Right lobe of liver (tissue), 4 donors: ENCODE measurements at regions not wholly inside any gene's neighbourhood (a gene's known extent, or its start where the extent isn't known, plus 50 kb on each side); places are given as distances from the start of the nearest gene placed in this dataset.

ENCODE experiments used
- CTCF ChIP-seq, 4 donors: fragments of 200-600 bp in 3 of 4; fragments of 450-650 bp in 1 of 4; IDR thresholded peaks; one replicate each; pipeline versions ENCODE4 v1.5.1 to v1.8.0; 2016 to 2022; ENCODE audit warnings: antibody characterized with exemption in 4 of 4, mild to moderate bottlenecking in 2 of 4
- POLR2A ChIP-seq: fragments of 450-650 bp; IDR thresholded peaks from one replicate; pipeline ENCODE4 v1.6.1; 2017; ENCODE audit warnings: antibody characterized with exemption, mild to moderate bottlenecking
- donor health status: DM: no; HTN: no; CAD: no.
- donor health status: DM: no; HTN: no; CAD: no.
- donor health status: DM: no; HTN: yes; CAD: no.

GRCh38 chr5:117497601-117498000 lies 923.0 kb upstream of the SEMA6A start:
- TF ChIP-seq CTCF (IDR thresholded peaks at IDR 0.05) (no peak), POLR2A (no peak)
